CD14-positive monocyte (primary cell): ENCODE measurements at regions not wholly inside any gene's neighbourhood (a gene's known extent, or its start where the extent isn't known, plus 50 kb on each side); places are given as distances from the start of the nearest gene placed in this dataset.

Source experiments
- DNase-seq, 3 donors: peaks; one replicate each; pipeline ENCODE4 v3.0.0-alpha.2; 2011 to 2022
- H2AFZ ChIP-seq: 2 replicates; pipeline ENCODE4 v1.6.0; 2012; ENCODE audit warnings: mild to moderate bottlenecking, low read depth, low read length, inconsistent platforms; ENCODE audit not compliant: insufficient read depth, poor library complexity, severe bottlenecking
- H3K27ac ChIP-seq, 2 donors: 1 replicate in 1 of 2; 2 replicates in 1 of 2; pipeline ENCODE4 v1.5.1; 2012 to 2013; ENCODE audit warnings: low read length in 2 of 2, control low read depth in 1 of 2, inconsistent platforms in 1 of 2, low read depth in 1 of 2, mild to moderate bottlenecking in 1 of 2
- H3K27me3 ChIP-seq, 2 donors: one replicate each; pipeline versions ENCODE4 v1.6.0 to v1.6.1; 2011 to 2013; ENCODE audit warnings: low read length in 2 of 2; ENCODE audit not compliant: control insufficient read depth in 2 of 2, insufficient read depth in 2 of 2
- H3K36me3 ChIP-seq, 2 donors: replicated peaks in 1 of 2; 1 replicate in 1 of 2; 2 replicates in 1 of 2; pipeline versions ENCODE4 v1.5.1 to v1.6.1; 2012 to 2013; ENCODE audit warnings: low read length in 2 of 2, control low read depth in 1 of 2, inconsistent platforms in 1 of 2, mild to moderate bottlenecking in 1 of 2; ENCODE audit not compliant: insufficient read depth in 2 of 2, control insufficient read depth in 1 of 2
- H3K4me1 ChIP-seq, 2 donors: 1 replicate in 1 of 2; 2 replicates in 1 of 2; pipeline versions ENCODE4 v1.5.1 to v1.6.1; 2012 to 2013; ENCODE audit warnings: low read length in 2 of 2, control low read depth in 1 of 2, inconsistent platforms in 1 of 2, mild to moderate bottlenecking in 1 of 2, moderate library complexity in 1 of 2; ENCODE audit not compliant: insufficient read depth in 2 of 2, control insufficient read depth in 1 of 2
- H3K4me2 ChIP-seq: replicated peaks from 2 replicates; pipeline ENCODE3; 2012; ENCODE audit warnings: low read length, moderate library complexity, mild to moderate bottlenecking; ENCODE audit not compliant: poor library complexity, severe bottlenecking; ENCODE audit errors: extremely low read depth
- H3K4me3 ChIP-seq, 3 experiments: fragments of 200-600 bp in 1 of 3; sonication (generic) in 1 of 3; replicated peaks in 1 of 3; 1 replicate in 2 of 3; 2 replicates in 1 of 3; pipeline ENCODE4 v1.5.1; 2011 to 2013; ENCODE audit warnings: low read length in 3 of 3, mild to moderate bottlenecking in 3 of 3, control low read depth in 2 of 3, low read depth in 2 of 3, inconsistent platforms in 1 of 3, moderate library complexity in 1 of 3
- H3K79me2 ChIP-seq: 2 replicates; pipeline ENCODE4 v1.6.0; 2012; ENCODE audit warnings: mild to moderate bottlenecking, control low read depth, inconsistent platforms, low read length, moderate library complexity; ENCODE audit not compliant: insufficient read depth
- H3K9ac ChIP-seq: 2 replicates; pipeline ENCODE4 v1.6.0; 2017; ENCODE audit warnings: low read length, mild to moderate bottlenecking; ENCODE audit not compliant: insufficient read depth, poor library complexity, severe bottlenecking
- H3K9me3 ChIP-seq, 2 donors: replicated peaks in 1 of 2; 1 replicate in 1 of 2; 2 replicates in 1 of 2; pipeline versions ENCODE4 v1.5.1 to v1.6.1; 2012 to 2013; ENCODE audit warnings: low read length in 2 of 2, control low read depth in 1 of 2; ENCODE audit not compliant: control insufficient read depth in 1 of 2, insufficient read depth in 1 of 2
- H4K20me1 ChIP-seq: 2 replicates; pipeline ENCODE4 v1.6.0; 2012; ENCODE audit warnings: mild to moderate bottlenecking, low read length, control low read depth, moderate library complexity; ENCODE audit not compliant: insufficient read depth
- H3K27ac Mint-ChIP-seq, 7 donors: one replicate each; pipeline ENCODE4 v1.8.0; 2020; ENCODE audit warnings: mild to moderate bottlenecking in 7 of 7, mixed read lengths in 7 of 7, moderate library complexity in 6 of 7, inconsistent platforms in 2 of 7
- H3K27me3 Mint-ChIP-seq, 3 donors: one replicate each; pipeline ENCODE4 v1.8.0; 2021 to 2022; ENCODE audit warnings: low read depth in 3 of 3, mild to moderate bottlenecking in 3 of 3, mixed read lengths in 3 of 3, moderate library complexity in 3 of 3, inconsistent platforms in 1 of 3
- H3K36me3 Mint-ChIP-seq, 2 donors: one replicate each; pipeline ENCODE4 v1.8.0; 2020; ENCODE audit warnings: mixed read lengths in 2 of 2, inconsistent platforms in 1 of 2, mild to moderate bottlenecking in 1 of 2
- H3K4me1 Mint-ChIP-seq: one replicate; pipeline ENCODE4 v1.8.0; 2020; ENCODE audit warnings: mild to moderate bottlenecking, mixed read lengths
- H3K4me3 Mint-ChIP-seq, 2 donors: one replicate each; pipeline ENCODE4 v1.8.0; 2020; ENCODE audit warnings: mild to moderate bottlenecking in 2 of 2, mixed read lengths in 2 of 2, moderate library complexity in 1 of 2
- H3K9me3 Mint-ChIP-seq, 7 donors: one replicate each; pipeline ENCODE4 v1.8.0; 2020 to 2022; ENCODE audit warnings: mixed read lengths in 7 of 7, mild to moderate bottlenecking in 6 of 7, moderate library complexity in 6 of 7, inconsistent platforms in 2 of 7
- WGBS: methylation state at CpG from one replicate; pipeline ENCODE4 v1.1.5; 2013; ENCODE audit warnings: missing lambda C conversion rate; ENCODE audit not compliant: insufficient coverage; 5-methylcytosine and 5-hydroxymethylcytosine counted together
- intact Hi-C, 2 donors: fragments of 100-400 bp; cut with micrococcal nuclease; formaldehyde crosslinking; loops; one replicate each; pipeline versions ENCODE4 v1.15.0 to v1.15.1; 2023
- TF ChIP-seq, protein P1 (sequence below): fragments of 200-600 bp; IDR thresholded peaks from one replicate; pipeline ENCODE4 v1.8.0; 2022; ENCODE audit warnings: antibody characterized with exemption, mild to moderate bottlenecking

DNA sequence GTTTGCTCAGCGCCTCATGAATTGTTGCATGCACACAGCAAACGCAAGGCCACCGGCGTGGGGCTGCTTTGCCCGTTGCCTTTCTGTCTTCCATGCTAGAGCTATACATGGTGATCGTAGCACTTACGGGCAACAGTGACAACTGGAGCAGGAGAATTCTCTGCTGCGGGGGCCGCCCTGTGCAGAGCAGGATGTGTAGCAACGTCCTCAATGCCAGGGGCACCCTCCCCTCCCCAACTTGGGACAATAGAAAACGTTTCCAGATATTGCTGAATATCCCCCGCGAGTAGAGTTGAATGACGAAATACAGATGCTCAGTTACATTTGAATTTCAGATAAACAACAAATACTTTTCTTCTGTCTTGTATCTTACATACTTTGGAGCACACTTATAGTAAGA is 198.7 kb downstream of the TFAP2C start:
- Mint-ChIP-seq H3K4me1 (no peaks in the 10 kb centered on the region), H3K9me3 (peaks cover 0 to 4% (median 0%) of the 10 kb centered on the region in 7 donors), H3K4me3 (no peak overlapping the region), H3K36me3 (no peaks in the 10 kb centered on the region), H3K27ac (no peak overlapping the region), H3K27me3 (peaks cover 24 to 39% (median 26%) of the 10 kb centered on the region in 3 donors)
- Histone ChIP-seq H3K79me2 (no peaks in the 10 kb centered on the region), H3K9ac (no peak overlapping the region), H3K4me3 (no peak overlapping the region), H3K36me3 (no peaks in the 10 kb centered on the region), H3K27ac (no peak overlapping the region), H3K27me3 (peaks cover 4 to 6% of the 10 kb centered on the region in 2 donors), H3K9me3 (no peaks in the 10 kb centered on the region), H3K4me2 (no peak overlapping the region), H3K4me1 (no peaks in the 10 kb centered on the region), H2AFZ (no peak overlapping the region), H4K20me1 (no peaks in the 10 kb centered on the region)
- TF ChIP-seq, protein P1, sequence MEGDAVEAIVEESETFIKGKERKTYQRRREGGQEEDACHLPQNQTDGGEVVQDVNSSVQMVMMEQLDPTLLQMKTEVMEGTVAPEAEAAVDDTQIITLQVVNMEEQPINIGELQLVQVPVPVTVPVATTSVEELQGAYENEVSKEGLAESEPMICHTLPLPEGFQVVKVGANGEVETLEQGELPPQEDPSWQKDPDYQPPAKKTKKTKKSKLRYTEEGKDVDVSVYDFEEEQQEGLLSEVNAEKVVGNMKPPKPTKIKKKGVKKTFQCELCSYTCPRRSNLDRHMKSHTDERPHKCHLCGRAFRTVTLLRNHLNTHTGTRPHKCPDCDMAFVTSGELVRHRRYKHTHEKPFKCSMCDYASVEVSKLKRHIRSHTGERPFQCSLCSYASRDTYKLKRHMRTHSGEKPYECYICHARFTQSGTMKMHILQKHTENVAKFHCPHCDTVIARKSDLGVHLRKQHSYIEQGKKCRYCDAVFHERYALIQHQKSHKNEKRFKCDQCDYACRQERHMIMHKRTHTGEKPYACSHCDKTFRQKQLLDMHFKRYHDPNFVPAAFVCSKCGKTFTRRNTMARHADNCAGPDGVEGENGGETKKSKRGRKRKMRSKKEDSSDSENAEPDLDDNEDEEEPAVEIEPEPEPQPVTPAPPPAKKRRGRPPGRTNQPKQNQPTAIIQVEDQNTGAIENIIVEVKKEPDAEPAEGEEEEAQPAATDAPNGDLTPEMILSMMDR = no peak
- 60% methylated on average over 11 of the region's 14 CpGs for WGBS
- intact Hi-C loops = no loop called here
- no peak for DNase-seq

DNA sequence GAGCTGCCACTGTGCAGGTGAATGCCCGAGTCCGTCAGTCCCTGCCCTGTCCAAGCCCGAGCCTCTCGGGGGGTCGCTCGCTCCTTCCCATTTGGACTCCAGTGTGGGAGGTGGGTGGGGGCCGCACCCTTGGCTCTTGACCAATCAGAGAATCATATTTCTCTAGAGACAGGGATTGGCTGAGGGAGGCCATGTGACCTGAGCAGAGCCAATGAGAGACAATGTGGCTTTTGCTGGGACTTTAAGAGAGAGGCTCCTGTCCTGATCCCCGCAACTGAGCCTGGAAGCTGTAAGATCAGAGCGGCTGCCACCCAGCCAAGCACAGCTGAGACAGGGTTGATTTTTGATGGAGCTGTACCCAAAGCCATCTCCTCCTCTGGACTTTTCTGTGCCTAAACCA is 199.3 kb downstream of the TFAP2C start:
- TF ChIP-seq, protein P1 = no peak
- no peak for DNase-seq
- peaks cover 4 to 6% of the 10 kb centered on the region in 2 donors for H3K27me3 ChIP-seq
- no peaks in the 10 kb centered on the region for H3K36me3 Mint-ChIP-seq
- intact Hi-C loops = no loop called here
- no peak overlapping the region for H3K4me2 ChIP-seq
- no peak overlapping the region for H3K9ac ChIP-seq
- H4K20me1 ChIP-seq = no peaks in the 10 kb centered on the region
- no peak overlapping the region for H3K27ac Mint-ChIP-seq
- H3K4me3 ChIP-seq = no peak overlapping the region
- no peak overlapping the region for H3K4me3 Mint-ChIP-seq
- no peaks in the 10 kb centered on the region for H3K9me3 ChIP-seq
- H3K27me3 Mint-ChIP-seq = peaks cover 24 to 42% (median 26%) of the 10 kb centered on the region in 3 donors
- H3K79me2 ChIP-seq = no peaks in the 10 kb centered on the region
- no peaks in the 10 kb centered on the region for H3K4me1 ChIP-seq
- WGBS = 88% methylated on average over 3 of the region's 9 CpGs
- H3K4me1 Mint-ChIP-seq = no peaks in the 10 kb centered on the region
- H2AFZ ChIP-seq = no peak overlapping the region
- no peak overlapping the region for H3K27ac ChIP-seq
- no peaks in the 10 kb centered on the region for H3K36me3 ChIP-seq
- peaks cover 0 to 4% (median 0%) of the 10 kb centered on the region in 7 donors for H3K9me3 Mint-ChIP-seq
